ENCODE measurements at regions not wholly inside any gene's neighbourhood (a gene's known extent, or its start where the extent isn't known, plus 50 kb on each side); places are given as distances from the start of the nearest gene placed in this dataset.

GRCh38 chr3:101061312-101061711 is 68.1 kb upstream of the ABI3BP start:
- Histone ChIP-seq H3K4me1 (peaks cover 13% of the 10 kb centered on the region), H3K9me3 (peaks cover 42% of the 10 kb centered on the region; the same call in 2 of the 3 replicates), H3K4me2 (no peak overlapping the region), H3K27ac (no peak overlapping the region; a peak in 1 of 6 replicates), H3K4me3 (no peak overlapping the region)
- CTCF ChIA-PET, result interaction anchor here (1.4 kb wide), 1 partner anchor 135 kb away, joined by 3 read pairs; no protein-coding TSS in a partner anchor
- TF ChIP-seq CTCF (IDR thresholded peaks at IDR 0.05) (no peak), HES2 (IDR thresholded peaks at IDR 0.05) (no peak), CHD2 (IDR thresholded peaks at IDR 0.05; ENCODE audit: low read length, partially characterized antibody) (no peak), JUN (IDR thresholded peaks at IDR 0.05) (no peak), MAZ (IDR thresholded peaks at IDR 0.05; ENCODE audit: borderline replicate concordance, low read depth, low read length) (no peak)
- POLR2A ChIA-PET, result no interaction called here
- DNase-seq (ENCODE audit: low read depth in 1 of 2, low spot score in 1 of 2) (no peak), ATAC-seq (no peak), FAIRE-seq (no peak)
- WGBS (ENCODE audit: missing lambda C conversion rate), result 68% methylated on average over 1 of the region's 1 CpG

- ChIA-PET CTCF (interaction anchor here (0.8 to 1.4 kb wide), 3 partner anchors 145 to 179 kb away, joined by 3 to 4 read pairs (median 3); no protein-coding TSS in a partner anchor), POLR2A (no interaction called here)
- DNase-seq (ENCODE audit: low read depth in 1 of 2, low spot score in 1 of 2) (no peak), FAIRE-seq (no peak), ATAC-seq (no peak)
- H3K4me2 ChIP-seq, result no peak overlapping the region
- TF ChIP-seq KDM1A (IDR thresholded peaks at IDR 0.05; ENCODE audit: low read depth) (no peak), GATA3 (IDR thresholded peaks at IDR 0.05; ENCODE audit: borderline replicate concordance) (no peak), BHLHE40 (IDR thresholded peaks at IDR 0.05; ENCODE audit: low read depth, low read length) (no peak), MAZ (IDR thresholded peaks at IDR 0.05; ENCODE audit: borderline replicate concordance, low read depth, low read length) (no peak), PBX3 (IDR thresholded peaks at IDR 0.05) (no peak), ATOH8 (CRISPR knock-in tag; IDR thresholded peaks at IDR 0.05; ENCODE audit: low read depth) (no peak), JUNB (IDR thresholded peaks at IDR 0.05) (no peak), JUN (IDR thresholded peaks at IDR 0.05) (no peak), SMC3 (IDR thresholded peaks at IDR 0.05) (no peak), HOXB5 (CRISPR knock-in tag; IDR thresholded peaks at IDR 0.05) (no peak), PHF8 (IDR thresholded peaks at IDR 0.05; ENCODE audit: borderline replicate concordance, low read depth) (no peak), MAX (IDR thresholded peaks at IDR 0.05) (no peak), EHF (CRISPR knock-in tag; IDR thresholded peaks at IDR 0.05) (no peak), KDM5A (IDR thresholded peaks at IDR 0.05) (no peak)
- no peak overlapping the region for H3K27ac ChIP-seq
- no peaks in the 10 kb centered on the region for H3K4me1 ChIP-seq
- 0 out of 3 replicates have a peak, but pooled peaks cover 5% of the 10 kb centered on the region for H3K9me3 ChIP-seq
- H3K4me3 ChIP-seq, result no peak overlapping the region
- WGBS (ENCODE audit: missing lambda C conversion rate), result 89% methylated on average over 4 of the region's 4 CpGs
Observed at GRCh38 chr3:101050866-101051265, 57.6 kb upstream of the ABI3BP start.

GRCh38 chr3:101050046-101050445 is 56.8 kb upstream of the ABI3BP start:
- TF ChIP-seq MAFK (IDR thresholded peaks at IDR 0.05; ENCODE audit: partially characterized antibody) (no peak), CBX8 (IDR thresholded peaks at IDR 0.05) (no peak)
- POLR2A ChIA-PET, result no interaction called here
- H3K9me3 ChIP-seq, result no peaks in the 10 kb centered on the region
- CTCF ChIA-PET, result interaction anchor here (0.5 to 1.1 kb wide), 5 partner anchors 9 to 309 kb away, joined by 3 read pairs; no protein-coding TSS in a partner anchor
- DNase-seq (ENCODE audit: low read depth in 1 of 2, low spot score in 1 of 2) (no peak), FAIRE-seq (no peak), ATAC-seq (no peak)
- no peak overlapping the region for H3K4me3 ChIP-seq
- no peaks in the 10 kb centered on the region for H3K4me1 ChIP-seq
- no peak overlapping the region for H3K4me2 ChIP-seq
- 83% methylated on average over 5 of the region's 5 CpGs for WGBS (ENCODE audit: missing lambda C conversion rate)
- no peak overlapping the region for H3K27ac ChIP-seq
